ENCODE measurements at regions not wholly inside any gene's neighbourhood (a gene's known extent, or its start where the extent isn't known, plus 50 kb on each side); places are given as distances from the start of the nearest gene placed in this dataset.

DNA sequence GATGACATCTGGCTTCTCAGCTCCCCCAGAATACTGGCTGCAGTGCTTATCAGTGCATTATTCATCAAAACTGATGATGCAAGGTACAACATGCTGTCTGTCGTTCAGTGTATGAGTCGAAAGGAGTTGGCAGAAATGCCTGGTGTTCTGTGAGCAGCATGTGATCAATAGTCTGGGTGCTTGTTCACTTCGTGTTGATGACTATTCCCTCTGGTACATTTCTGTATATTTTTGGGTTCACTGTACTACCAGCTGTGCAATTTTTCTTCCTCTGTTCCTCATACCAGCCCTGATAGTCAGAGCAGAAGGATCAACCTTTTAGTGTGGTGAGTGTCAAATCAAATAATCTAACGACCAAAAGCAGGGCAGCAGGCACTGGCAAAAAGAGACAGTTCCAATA lies 59.0 kb upstream of the KLHL14 start:
- Histone ChIP-seq H3K36me3 (ENCODE audit: insufficient read depth, low read length) (no peaks in the 10 kb centered on the region), H3K27ac (ENCODE audit: low read depth, low read length) (no peak overlapping the region), H3K9ac (ENCODE audit: low read length) (no peak overlapping the region), H3K4me3 (ENCODE audit: insufficient read depth, low read depth, low read length) (no peak overlapping the region), H4K20me1 (ENCODE audit: insufficient read depth, low read length) (no peaks in the 10 kb centered on the region), H3K4me2 (ENCODE audit: low read length) (no peak overlapping the region), H3K9me3 (ENCODE audit: insufficient read depth, low read depth, low read length) (no peaks in the 10 kb centered on the region), H3K27me3 (ENCODE audit: insufficient read depth, low read length) (no peaks in the 10 kb centered on the region), H3K79me2 (ENCODE audit: insufficient read depth, low read length) (no peaks in the 10 kb centered on the region), H2AFZ (ENCODE audit: low read depth, low read length) (no peak overlapping the region), H3K4me1 (ENCODE audit: insufficient read depth, low read length) (no peaks in the 10 kb centered on the region)
- peaks cover 9% of the 10 kb centered on the region for H3K4me1 Mint-ChIP-seq (ENCODE audit: low read depth, unreplicated experiment)
- H3K9me3 Mint-ChIP-seq (ENCODE audit: unreplicated experiment), result peaks cover 4% of the 10 kb centered on the region
- no peak overlapping the region for H3K27ac Mint-ChIP-seq (ENCODE audit: unreplicated experiment)
- no peak overlapping the region for H3K4me3 Mint-ChIP-seq (ENCODE audit: unreplicated experiment)
- no peaks in the 10 kb centered on the region for H3K36me3 Mint-ChIP-seq (ENCODE audit: low read depth, unreplicated experiment)
- no peak for FAIRE-seq
- DNase-seq (ENCODE audit: low read depth), result peak; percentile 13
- no peaks in the 10 kb centered on the region for H3K27me3 Mint-ChIP-seq (ENCODE audit: low read depth, unreplicated experiment)
- no peak for TF ChIP-seq CTCF (IDR thresholded peaks at IDR 0.05; ENCODE audit: insufficient read depth, low read depth, low read length)
- no peak for TF ChIP-seq EZH2 (IDR thresholded peaks at IDR 0.05; ENCODE audit: insufficient read depth, low read length)

GRCh38 chr18:32823226-32823625 lies 50.4 kb upstream of the KLHL14 start:
- DNase-seq (ENCODE audit: low read depth), result no peak
- no peaks in the 10 kb centered on the region for H3K9me3 Mint-ChIP-seq (ENCODE audit: unreplicated experiment)
- Histone ChIP-seq H3K9me3 (ENCODE audit: insufficient read depth, low read depth, low read length) (no peaks in the 10 kb centered on the region), H3K4me1 (ENCODE audit: insufficient read depth, low read length) (no peaks in the 10 kb centered on the region), H4K20me1 (ENCODE audit: insufficient read depth, low read length) (no peaks in the 10 kb centered on the region), H3K9ac (ENCODE audit: low read length) (no peak overlapping the region), H3K4me2 (ENCODE audit: low read length) (no peak overlapping the region), H3K27me3 (ENCODE audit: insufficient read depth, low read length) (no peaks in the 10 kb centered on the region), H3K27ac (ENCODE audit: low read depth, low read length) (no peak overlapping the region), H3K36me3 (ENCODE audit: insufficient read depth, low read length) (no peaks in the 10 kb centered on the region), H3K4me3 (ENCODE audit: insufficient read depth, low read depth, low read length) (no peak overlapping the region), H3K79me2 (ENCODE audit: insufficient read depth, low read length) (no peaks in the 10 kb centered on the region), H2AFZ (ENCODE audit: low read depth, low read length) (no peak overlapping the region)
- H3K27ac Mint-ChIP-seq (ENCODE audit: unreplicated experiment), result no peak overlapping the region
- H3K36me3 Mint-ChIP-seq (ENCODE audit: low read depth, unreplicated experiment), result no peaks in the 10 kb centered on the region
- H3K27me3 Mint-ChIP-seq (ENCODE audit: low read depth, unreplicated experiment), result no peaks in the 10 kb centered on the region
- H3K4me3 Mint-ChIP-seq (ENCODE audit: unreplicated experiment), result no peak overlapping the region
- no peaks in the 10 kb centered on the region for H3K4me1 Mint-ChIP-seq (ENCODE audit: low read depth, unreplicated experiment)
- TF ChIP-seq CTCF (IDR thresholded peaks at IDR 0.05; ENCODE audit: insufficient read depth, low read depth, low read length) (no peak), EZH2 (IDR thresholded peaks at IDR 0.05; ENCODE audit: insufficient read depth, low read length) (no peak)
- no peak for FAIRE-seq
